GM23338 (cell line): ENCODE measurements at regions not wholly inside any gene's neighbourhood (a gene's known extent, or its start where the extent isn't known, plus 50 kb on each side); places are given as distances from the start of the nearest gene placed in this dataset.

Experiments used
- ATAC-seq: fragments of 200-7000 bp; cut with Tn5 transposase; 3 replicates; pipeline ENCODE4 v1.9.1; 2020
- DNase-seq: peaks from one replicate; pipeline ENCODE4 v3.0.0-alpha.2; 2015; ENCODE audit warnings: low spot score
- H2AFZ ChIP-seq: fragments of 200-600 bp; sonication (generic); 2 replicates; pipeline ENCODE4 v1.8.0; 2016; ENCODE audit warnings: antibody characterized with exemption, mild to moderate bottlenecking, moderate library complexity
- H3F3A ChIP-seq: fragments of 200-600 bp; sonication (generic); replicated peaks from 2 replicates; pipeline ENCODE4 v1.8.0; 2017; ENCODE audit warnings: antibody characterized with exemption, mixed run types, low read depth
- H3K27ac ChIP-seq: fragments of 200-600 bp; sonication (generic); 2 replicates; pipeline ENCODE4 v1.6.1; 2016; ENCODE audit warnings: low read depth
- H3K27me3 ChIP-seq: fragments of 200-600 bp; sonication (generic); 2 replicates; pipeline ENCODE4 v1.8.0; 2016; ENCODE audit warnings: mild to moderate bottlenecking, mixed run types, moderate library complexity; ENCODE audit not compliant: insufficient read depth
- H3K36me3 ChIP-seq: fragments of 200-600 bp; sonication (generic); 2 replicates; pipeline ENCODE4 v1.8.0; 2016; ENCODE audit warnings: mild to moderate bottlenecking; ENCODE audit not compliant: insufficient read depth
- H3K4me1 ChIP-seq: fragments of 200-600 bp; sonication (generic); 2 replicates; pipeline ENCODE4 v1.8.0; 2016; ENCODE audit warnings: mild to moderate bottlenecking, moderate library complexity; ENCODE audit not compliant: insufficient read depth
- H3K4me2 ChIP-seq: fragments of 200-600 bp; sonication (generic); 2 replicates; pipeline ENCODE4 v1.7.1; 2017; ENCODE audit warnings: mixed run types
- H3K4me3 ChIP-seq: fragments of 200-600 bp; sonication (generic); 2 replicates; pipeline ENCODE4 v1.6.1; 2016; ENCODE audit warnings: mixed run types
- H3K79me2 ChIP-seq: fragments of 200-600 bp; sonication (generic); replicated peaks from 2 replicates; pipeline ENCODE4 v1.8.0; 2017; ENCODE audit warnings: mild to moderate bottlenecking; ENCODE audit not compliant: insufficient read depth
- H3K9me2 ChIP-seq: fragments of 200-600 bp; sonication (generic); 2 replicates; pipeline ENCODE4 v1.8.0; 2017; ENCODE audit not compliant: insufficient read depth
- H4K20me1 ChIP-seq: fragments of 200-600 bp; sonication (generic); replicated peaks from 2 replicates; pipeline ENCODE4 v1.8.0; 2017; ENCODE audit warnings: mild to moderate bottlenecking; ENCODE audit not compliant: insufficient read depth
- H3K27ac Mint-ChIP-seq: 2 replicates; pipeline ENCODE4 v1.8.0; 2020; ENCODE audit warnings: inconsistent platforms, mild to moderate bottlenecking, moderate library complexity, mixed read lengths
- H3K27me3 Mint-ChIP-seq: 3 replicates; pipeline ENCODE4 v1.8.0; 2022; ENCODE audit warnings: low read depth, mild to moderate bottlenecking, moderate library complexity, mixed read lengths, inconsistent platforms; ENCODE audit not compliant: insufficient read depth, poor library complexity
- H3K36me3 Mint-ChIP-seq: 3 replicates; pipeline ENCODE4 v1.8.0; 2021; ENCODE audit warnings: low read depth, mild to moderate bottlenecking, inconsistent platforms, moderate library complexity, mixed read lengths
- H3K4me1 Mint-ChIP-seq: 3 replicates; pipeline ENCODE4 v1.8.0; 2020; ENCODE audit warnings: mild to moderate bottlenecking, inconsistent platforms, mixed read lengths
- H3K4me3 Mint-ChIP-seq: 3 replicates; pipeline ENCODE4 v1.8.0; 2021; ENCODE audit warnings: moderate library complexity, mild to moderate bottlenecking, inconsistent platforms, mixed read lengths
- H3K9me3 Mint-ChIP-seq: 3 replicates; pipeline ENCODE4 v1.8.0; 2020; ENCODE audit warnings: moderate library complexity, mild to moderate bottlenecking, inconsistent platforms, mixed read lengths
- CREB1 ChIP-seq: fragments of 250-450 bp; sonication (Bioruptor Pico); IDR thresholded peaks from 2 replicates; pipeline ENCODE4 v1.5.0; 2020; ENCODE audit warnings: low read depth, mild to moderate bottlenecking, moderate library complexity
- NANOG ChIP-seq: IDR thresholded peaks from 2 replicates; pipeline ENCODE4 v1.6.1; 2016; ENCODE audit warnings: antibody characterized with exemption, borderline replicate concordance
- TF ChIP-seq, protein P1 (sequence below), 2 experiments: fragments of 200-600 bp in 1 of 2; sonication (generic) in 1 of 2; conservative IDR thresholded peaks; 2 replicates each; pipeline versions ENCODE4 v1.5.1 to v1.6.1; 2016 to 2017; ENCODE audit warnings: antibody characterized with exemption in 2 of 2, low read depth in 2 of 2, mild to moderate bottlenecking in 2 of 2, moderate library complexity in 1 of 2
- TF ChIP-seq, protein P2 (sequence below): IDR thresholded peaks from one replicate; pipeline ENCODE4 v1.6.1; 2018; ENCODE audit warnings: antibody characterized with exemption; ENCODE audit not compliant: unreplicated experiment
- TF ChIP-seq, protein P3 (sequence below): fragments of 250-450 bp; sonication (Bioruptor Pico); IDR thresholded peaks from 2 replicates; pipeline ENCODE4 v1.5.0; 2020; ENCODE audit warnings: mild to moderate bottlenecking, moderate library complexity

DNA sequence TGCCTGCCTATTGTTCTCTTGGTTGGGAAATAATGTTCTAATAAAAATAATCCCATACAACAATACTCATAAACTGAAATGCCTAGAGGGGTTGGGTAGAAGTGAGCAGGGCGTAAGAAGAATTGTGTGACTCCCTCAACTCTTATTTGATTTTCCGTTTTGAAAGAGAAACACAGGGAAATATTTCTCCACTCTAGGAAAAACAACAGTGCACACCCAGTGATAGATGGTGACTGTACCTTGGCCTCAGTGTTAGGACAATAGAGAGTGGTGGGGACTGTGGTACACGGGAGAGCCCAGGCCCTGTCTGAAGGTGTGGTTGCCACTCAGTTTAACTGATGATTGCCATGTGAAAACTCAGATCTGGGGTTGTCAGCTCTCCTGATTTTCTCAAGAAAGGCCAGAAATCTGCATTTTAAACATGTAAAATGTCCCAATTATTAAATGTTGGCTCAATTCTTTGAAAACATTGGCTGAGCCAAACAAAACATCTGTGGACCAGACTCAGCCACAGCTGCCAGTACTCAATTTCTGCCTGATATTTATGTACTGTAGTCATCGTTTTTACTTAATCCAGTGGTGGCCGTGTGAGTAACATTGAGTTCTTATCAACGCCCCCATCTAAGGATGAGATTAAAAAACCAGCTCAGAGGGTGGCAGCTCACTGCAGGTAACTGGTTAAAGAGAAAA, 103.8 kb upstream of the ZNF618 start:
- Mint-ChIP-seq H3K27ac (no peak overlapping the region), H3K9me3 (no peaks in the 10 kb centered on the region), H3K4me1 (no peaks in the 10 kb centered on the region), H3K4me3 (no peak overlapping the region), H3K27me3 (peaks cover 3% of the 10 kb centered on the region), H3K36me3 (no peaks in the 10 kb centered on the region)
- no peaks in the 10 kb centered on the region for H3K9me2 ChIP-seq
- no peak overlapping the region for H2AFZ ChIP-seq
- H3K4me1 ChIP-seq = no peaks in the 10 kb centered on the region
- H4K20me1 ChIP-seq = no peaks in the 10 kb centered on the region
- H3K4me2 ChIP-seq = no peak overlapping the region
- ATAC-seq (no peak), DNase-seq (no peak)
- no peaks in the 10 kb centered on the region for H3F3A ChIP-seq
- H3K27ac ChIP-seq = no peak overlapping the region
- TF ChIP-seq CREB1 (no peak), NANOG (no peak)
- TF ChIP-seq, protein P1, sequence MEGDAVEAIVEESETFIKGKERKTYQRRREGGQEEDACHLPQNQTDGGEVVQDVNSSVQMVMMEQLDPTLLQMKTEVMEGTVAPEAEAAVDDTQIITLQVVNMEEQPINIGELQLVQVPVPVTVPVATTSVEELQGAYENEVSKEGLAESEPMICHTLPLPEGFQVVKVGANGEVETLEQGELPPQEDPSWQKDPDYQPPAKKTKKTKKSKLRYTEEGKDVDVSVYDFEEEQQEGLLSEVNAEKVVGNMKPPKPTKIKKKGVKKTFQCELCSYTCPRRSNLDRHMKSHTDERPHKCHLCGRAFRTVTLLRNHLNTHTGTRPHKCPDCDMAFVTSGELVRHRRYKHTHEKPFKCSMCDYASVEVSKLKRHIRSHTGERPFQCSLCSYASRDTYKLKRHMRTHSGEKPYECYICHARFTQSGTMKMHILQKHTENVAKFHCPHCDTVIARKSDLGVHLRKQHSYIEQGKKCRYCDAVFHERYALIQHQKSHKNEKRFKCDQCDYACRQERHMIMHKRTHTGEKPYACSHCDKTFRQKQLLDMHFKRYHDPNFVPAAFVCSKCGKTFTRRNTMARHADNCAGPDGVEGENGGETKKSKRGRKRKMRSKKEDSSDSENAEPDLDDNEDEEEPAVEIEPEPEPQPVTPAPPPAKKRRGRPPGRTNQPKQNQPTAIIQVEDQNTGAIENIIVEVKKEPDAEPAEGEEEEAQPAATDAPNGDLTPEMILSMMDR (conservative IDR thresholded peaks at IDR 0.05; ENCODE audit: low read depth in 2 of 2) = no peak
- TF ChIP-seq, protein P2, sequence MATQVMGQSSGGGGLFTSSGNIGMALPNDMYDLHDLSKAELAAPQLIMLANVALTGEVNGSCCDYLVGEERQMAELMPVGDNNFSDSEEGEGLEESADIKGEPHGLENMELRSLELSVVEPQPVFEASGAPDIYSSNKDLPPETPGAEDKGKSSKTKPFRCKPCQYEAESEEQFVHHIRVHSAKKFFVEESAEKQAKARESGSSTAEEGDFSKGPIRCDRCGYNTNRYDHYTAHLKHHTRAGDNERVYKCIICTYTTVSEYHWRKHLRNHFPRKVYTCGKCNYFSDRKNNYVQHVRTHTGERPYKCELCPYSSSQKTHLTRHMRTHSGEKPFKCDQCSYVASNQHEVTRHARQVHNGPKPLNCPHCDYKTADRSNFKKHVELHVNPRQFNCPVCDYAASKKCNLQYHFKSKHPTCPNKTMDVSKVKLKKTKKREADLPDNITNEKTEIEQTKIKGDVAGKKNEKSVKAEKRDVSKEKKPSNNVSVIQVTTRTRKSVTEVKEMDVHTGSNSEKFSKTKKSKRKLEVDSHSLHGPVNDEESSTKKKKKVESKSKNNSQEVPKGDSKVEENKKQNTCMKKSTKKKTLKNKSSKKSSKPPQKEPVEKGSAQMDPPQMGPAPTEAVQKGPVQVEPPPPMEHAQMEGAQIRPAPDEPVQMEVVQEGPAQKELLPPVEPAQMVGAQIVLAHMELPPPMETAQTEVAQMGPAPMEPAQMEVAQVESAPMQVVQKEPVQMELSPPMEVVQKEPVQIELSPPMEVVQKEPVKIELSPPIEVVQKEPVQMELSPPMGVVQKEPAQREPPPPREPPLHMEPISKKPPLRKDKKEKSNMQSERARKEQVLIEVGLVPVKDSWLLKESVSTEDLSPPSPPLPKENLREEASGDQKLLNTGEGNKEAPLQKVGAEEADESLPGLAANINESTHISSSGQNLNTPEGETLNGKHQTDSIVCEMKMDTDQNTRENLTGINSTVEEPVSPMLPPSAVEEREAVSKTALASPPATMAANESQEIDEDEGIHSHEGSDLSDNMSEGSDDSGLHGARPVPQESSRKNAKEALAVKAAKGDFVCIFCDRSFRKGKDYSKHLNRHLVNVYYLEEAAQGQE = no peak
- TF ChIP-seq, protein P3, sequence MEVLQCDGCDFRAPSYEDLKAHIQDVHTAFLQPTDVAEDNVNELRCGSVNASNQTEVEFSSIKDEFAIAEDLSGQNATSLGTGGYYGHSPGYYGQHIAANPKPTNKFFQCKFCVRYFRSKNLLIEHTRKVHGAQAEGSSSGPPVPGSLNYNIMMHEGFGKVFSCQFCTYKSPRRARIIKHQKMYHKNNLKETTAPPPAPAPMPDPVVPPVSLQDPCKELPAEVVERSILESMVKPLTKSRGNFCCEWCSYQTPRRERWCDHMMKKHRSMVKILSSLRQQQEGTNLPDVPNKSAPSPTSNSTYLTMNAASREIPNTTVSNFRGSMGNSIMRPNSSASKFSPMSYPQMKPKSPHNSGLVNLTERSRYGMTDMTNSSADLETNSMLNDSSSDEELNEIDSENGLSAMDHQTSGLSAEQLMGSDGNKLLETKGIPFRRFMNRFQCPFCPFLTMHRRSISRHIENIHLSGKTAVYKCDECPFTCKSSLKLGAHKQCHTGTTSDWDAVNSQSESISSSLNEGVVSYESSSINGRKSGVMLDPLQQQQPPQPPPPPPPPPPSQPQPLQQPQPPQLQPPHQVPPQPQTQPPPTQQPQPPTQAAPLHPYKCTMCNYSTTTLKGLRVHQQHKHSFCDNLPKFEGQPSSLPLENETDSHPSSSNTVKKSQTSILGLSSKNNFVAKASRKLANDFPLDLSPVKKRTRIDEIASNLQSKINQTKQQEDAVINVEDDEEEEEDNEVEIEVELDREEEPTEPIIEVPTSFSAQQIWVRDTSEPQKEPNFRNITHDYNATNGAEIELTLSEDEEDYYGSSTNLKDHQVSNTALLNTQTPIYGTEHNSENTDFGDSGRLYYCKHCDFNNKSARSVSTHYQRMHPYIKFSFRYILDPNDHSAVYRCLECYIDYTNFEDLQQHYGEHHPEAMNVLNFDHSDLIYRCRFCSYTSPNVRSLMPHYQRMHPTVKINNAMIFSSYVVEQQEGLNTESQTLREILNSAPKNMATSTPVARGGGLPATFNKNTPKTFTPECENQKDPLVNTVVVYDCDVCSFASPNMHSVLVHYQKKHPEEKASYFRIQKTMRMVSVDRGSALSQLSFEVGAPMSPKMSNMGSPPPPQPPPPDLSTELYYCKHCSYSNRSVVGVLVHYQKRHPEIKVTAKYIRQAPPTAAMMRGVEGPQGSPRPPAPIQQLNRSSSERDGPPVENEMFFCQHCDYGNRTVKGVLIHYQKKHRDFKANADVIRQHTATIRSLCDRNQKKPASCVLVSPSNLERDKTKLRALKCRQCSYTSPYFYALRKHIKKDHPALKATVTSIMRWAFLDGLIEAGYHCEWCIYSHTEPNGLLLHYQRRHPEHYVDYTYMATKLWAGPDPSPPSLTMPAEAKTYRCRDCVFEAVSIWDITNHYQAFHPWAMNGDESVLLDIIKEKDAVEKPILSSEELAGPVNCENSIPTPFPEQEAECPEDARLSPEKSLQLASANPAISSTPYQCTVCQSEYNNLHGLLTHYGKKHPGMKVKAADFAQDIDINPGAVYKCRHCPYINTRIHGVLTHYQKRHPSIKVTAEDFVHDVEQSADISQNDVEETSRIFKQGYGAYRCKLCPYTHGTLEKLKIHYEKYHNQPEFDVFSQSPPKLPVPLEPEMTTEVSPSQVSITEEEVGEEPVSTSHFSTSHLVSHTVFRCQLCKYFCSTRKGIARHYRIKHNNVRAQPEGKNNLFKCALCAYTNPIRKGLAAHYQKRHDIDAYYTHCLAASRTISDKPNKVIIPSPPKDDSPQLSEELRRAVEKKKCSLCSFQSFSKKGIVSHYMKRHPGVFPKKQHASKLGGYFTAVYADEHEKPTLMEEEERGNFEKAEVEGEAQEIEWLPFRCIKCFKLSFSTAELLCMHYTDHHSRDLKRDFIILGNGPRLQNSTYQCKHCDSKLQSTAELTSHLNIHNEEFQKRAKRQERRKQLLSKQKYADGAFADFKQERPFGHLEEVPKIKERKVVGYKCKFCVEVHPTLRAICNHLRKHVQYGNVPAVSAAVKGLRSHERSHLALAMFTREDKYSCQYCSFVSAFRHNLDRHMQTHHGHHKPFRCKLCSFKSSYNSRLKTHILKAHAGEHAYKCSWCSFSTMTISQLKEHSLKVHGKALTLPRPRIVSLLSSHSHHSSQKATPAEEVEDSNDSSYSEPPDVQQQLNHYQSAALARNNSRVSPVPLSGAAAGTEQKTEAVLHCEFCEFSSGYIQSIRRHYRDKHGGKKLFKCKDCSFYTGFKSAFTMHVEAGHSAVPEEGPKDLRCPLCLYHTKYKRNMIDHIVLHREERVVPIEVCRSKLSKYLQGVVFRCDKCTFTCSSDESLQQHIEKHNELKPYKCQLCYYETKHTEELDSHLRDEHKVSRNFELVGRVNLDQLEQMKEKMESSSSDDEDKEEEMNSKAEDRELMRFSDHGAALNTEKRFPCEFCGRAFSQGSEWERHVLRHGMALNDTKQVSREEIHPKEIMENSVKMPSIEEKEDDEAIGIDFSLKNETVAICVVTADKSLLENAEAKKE (CRISPR knock-in tag) = no peak
- no peak overlapping the region for H3K4me3 ChIP-seq
- H3K27me3 ChIP-seq = no peaks in the 10 kb centered on the region
- no peaks in the 10 kb centered on the region for H3K79me2 ChIP-seq
- no peaks in the 10 kb centered on the region for H3K36me3 ChIP-seq
